GM19043 (cell line): ENCODE measurements at regions not wholly inside any gene's neighbourhood (a gene's known extent, or its start where the extent isn't known, plus 50 kb on each side); places are given as distances from the start of the nearest gene placed in this dataset.
"Not testable (repeated sequence)": the region's sequence is repeated elsewhere in the genome, so short reads cannot be mapped to it uniquely, and the experiment has no call there.

ENCODE experiments used
- ATAC-seq: cut with Tn5 transposase; IDR thresholded peaks from one replicate; pipeline ENCODE4 v1.9.1; 2021; ENCODE audit warnings: low read depth; ENCODE audit not compliant: unreplicated experiment

DNA sequence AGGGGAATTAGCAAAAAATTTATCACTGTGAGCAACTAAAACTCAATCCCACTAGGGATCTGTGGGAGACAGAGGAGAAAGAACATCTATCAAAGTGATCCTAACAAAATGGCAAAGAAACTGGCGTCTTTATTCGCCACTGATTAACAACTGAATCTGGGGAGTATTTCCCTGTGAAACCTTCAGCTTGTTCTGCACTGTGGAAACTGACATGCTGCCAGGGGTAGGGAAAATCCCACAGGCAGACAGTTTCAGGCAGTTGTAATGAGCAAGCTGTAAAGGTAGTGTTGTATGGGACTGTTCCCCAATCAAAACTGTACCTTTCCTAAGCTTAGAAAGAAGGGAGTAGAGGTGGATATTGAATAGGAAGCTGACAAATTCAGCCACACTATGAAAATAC lies 611.7 kb downstream of the VGLL3 start:
- ATAC-seq = no peak

DNA sequence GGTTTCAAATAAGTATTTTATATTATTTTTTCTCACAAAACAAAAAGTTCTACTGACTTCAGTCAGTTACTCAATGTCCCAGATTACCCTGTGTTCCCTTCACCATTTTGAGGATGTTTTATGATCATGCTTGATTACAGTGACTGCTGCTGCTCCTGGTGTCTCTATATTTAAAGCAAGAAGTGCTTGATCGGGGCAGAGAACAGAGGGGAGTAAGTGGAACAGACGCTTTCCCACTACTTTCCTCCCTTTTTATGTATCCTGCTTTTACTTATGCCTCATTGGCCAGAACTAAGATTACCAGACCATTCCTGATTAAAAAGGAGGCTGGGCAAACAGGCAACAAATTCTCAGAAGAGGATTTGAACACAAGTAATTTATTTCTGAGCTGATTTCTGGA lies 612.1 kb downstream of the VGLL3 start:
- no peak for ATAC-seq

DNA sequence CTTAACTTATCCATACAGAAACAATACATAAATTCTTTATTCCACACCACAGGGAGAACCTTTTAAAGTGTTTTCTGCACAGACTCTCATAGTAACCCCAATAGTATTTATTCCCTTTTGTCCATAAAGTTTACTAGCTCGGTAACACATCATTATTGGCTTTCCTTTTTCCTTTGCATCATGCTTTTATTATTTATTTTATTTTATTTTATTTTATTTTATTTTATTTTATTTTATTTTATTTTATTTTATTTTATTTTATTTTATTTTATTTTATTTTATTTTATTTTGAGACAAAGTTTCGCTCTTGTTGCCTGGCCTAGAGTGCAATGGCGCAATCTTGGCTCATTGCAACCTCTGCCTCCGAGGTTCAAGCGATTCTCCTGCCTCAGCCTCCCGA lies 655.4 kb downstream of the VGLL3 start:
- not testable (repeated sequence) for ATAC-seq

DNA sequence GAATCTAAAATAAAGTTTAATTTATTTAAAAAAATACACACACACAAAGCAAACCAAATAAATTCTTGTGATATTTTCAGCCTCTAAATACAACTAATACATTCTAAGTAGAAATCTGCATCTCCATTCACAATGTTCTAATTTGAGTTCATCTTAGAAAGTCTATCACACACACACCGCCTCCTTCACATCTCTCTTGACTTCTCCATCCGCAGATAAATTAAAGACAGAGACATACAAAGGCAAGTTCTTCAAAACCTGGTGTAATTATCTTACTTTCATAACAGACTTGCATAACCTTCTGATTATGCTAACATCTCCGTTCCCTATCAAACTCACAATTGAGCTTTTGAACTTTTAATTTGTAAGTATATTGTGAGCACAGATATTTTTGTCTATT lies 657.3 kb downstream of the VGLL3 start:
- ATAC-seq = no peak

DNA sequence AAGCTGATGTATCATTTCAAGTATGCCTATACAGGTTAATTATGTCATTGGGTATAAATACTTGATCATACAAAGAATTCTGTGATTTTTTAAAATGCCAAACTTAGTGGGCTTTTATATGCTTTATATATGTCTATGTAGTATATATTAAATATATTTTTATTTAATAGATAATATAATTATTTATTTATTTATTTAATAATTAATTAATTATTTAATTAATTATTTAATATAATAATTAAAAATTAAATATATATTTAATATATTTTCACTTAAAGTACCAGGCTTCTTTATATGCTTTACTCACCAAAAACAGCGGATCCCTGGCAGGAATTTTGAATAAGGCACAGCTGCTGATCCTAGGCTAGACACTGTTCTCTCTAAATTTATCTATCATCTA lies 687.0 kb downstream of the VGLL3 start:
- ATAC-seq = no peak

DNA sequence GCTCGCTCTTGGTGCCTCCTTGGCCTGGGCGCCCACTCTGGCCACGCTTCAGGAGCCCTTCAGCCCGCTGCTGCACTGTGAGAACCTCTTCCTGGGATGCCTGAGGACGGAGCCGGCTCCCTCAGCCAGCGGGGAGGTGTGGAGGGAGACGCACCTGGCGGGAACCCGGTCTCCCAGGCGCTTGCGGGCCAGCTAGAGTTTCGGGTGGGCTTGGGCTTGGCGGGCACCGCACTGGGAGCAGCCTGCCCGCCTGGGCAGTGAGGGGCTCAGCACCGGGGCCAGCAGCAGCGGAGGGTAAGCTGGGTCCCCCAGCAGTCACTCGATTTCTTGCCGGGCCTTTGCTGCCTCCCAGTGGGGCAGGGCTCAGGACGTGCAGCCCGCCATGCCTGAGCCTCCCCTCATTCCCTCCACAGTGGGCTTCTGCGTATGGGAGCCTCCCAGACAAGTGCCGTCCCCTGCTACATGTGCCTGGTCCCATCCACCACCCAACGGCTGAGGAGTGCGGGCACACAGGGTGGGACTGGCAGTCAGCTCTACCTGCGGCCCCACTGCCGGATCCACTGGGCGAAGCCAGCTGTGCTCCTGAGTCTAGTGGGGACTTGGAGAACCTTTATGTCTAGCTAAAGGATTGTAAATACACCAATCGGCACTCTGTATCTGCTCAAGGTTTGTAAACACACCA lies 708.7 kb downstream of the VGLL3 start:
- ATAC-seq = no peak

DNA sequence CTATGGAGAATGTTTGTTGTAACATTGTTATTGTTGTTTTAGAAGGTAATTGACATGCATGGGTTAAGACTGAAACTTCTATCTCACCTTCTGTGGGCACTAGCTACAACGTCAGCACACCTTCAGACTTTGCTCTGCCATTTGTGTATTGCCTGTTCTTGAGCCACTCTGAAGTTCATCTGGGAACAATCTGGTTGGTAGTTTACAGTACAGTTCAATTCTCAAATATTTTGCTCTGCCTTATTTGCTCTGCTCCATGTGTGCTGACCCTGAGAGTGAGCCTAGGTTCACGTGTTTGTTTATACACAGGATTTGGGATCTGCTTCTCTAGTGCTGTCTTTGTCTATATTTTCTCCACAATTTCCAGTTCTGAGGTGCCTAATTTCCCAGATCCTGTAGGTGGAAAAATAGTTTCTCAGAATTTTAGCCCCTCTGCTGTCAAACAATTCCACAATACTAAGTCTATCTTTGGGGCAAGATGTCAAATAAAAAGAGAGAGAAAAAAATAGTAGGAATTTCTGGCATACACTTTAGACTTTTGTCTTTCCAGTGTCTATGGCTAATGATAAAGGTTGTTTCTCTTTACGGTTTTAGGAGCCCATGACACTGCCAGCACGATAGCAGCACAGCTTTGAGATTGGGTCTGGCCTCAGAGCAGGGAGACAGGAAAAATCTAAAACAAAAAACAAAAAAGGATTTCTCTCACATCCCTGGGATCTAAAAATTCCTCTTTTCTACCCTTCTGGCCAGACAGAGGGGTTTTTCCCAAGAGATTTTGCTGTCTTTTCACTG lies 721.4 kb downstream of the VGLL3 start:
- no peak for ATAC-seq

DNA sequence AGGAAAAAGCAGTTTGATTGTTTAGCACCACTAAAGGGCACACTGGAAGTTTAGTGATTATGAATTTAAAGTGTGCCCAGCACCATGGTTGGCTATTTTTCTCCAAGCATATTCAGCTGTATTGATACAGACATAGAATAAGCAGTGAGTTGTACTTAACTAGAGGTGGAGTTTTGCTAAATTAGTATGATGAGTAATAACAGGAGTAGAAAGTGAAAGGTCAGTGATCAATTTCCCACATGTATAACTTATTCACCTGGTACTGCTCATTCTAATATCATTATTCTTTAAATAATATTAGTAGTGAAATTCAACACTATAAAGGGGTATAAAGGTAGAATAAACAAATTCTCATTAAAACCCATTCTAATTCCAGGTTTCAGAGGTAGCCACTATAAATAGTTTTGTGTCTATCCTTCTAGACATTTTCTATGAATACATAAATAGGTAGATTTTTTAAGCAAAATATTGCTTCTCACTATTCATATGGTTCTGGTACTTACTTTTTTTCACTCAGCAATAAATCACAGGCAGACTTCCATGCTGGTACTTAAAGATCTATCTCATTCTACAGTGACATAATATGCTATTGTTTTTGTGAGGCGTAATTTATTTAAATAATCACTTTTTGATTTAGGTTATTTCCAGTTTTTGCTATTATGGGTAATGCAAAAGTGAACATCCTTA lies 732.9 kb downstream of the VGLL3 start:
- peak; percentile 78 for ATAC-seq

DNA sequence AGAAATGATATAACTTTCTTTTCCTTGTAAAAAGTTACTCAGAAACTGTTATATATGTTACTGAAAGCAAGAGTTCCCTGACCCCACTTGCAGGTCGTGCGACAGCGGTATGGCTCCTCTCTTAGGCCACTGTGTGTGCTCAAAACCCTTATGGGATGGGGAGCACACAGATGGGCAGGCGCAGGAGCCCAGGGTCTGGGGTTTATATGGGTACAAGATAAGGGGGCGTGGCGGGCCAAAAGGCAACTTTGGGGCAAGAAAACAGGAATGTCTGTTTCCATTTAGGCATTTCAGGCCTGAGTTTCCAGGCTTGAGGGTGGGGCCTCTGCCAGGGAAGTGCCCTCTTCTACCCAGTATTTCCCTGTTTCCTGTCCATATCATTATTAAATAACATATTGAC lies 736.5 kb downstream of the VGLL3 start:
- no peak for ATAC-seq

DNA sequence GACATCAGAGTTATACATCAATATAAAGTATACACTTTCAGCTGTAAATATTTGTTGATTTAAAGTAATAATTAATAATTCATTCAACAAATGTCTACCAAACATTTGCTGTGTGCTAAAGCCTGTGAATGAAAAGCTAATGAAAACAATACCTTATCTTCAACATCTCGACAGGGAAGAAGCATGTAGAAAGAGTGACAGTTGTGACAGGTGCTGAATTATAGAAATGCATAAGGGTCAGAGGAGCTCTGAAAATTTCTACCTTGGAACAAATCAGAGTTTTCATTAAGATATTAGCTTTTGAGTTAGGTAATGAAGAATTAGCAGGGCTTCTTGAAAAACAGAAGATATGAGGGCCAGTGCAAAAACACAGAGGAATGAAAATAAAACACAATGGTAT lies 739.2 kb downstream of the VGLL3 start:
- no peak for ATAC-seq

DNA sequence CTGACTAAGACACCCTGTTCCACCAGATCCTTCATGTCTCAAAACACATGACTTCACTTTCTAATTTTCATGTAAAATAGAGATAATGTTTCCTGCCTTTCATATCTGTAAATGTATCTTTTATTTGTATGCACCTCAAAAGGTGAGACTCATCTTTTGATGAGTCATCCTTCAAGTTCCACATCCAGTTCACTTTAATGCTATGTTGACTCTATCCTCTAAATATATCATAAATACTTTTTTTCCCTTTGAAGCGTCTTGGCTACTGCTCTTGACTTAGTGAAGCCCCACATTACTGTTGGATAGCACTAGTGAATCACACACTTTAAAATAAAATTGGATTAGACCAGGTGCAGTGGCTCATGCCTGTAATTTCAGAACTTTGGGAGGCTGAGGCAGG lies 741.1 kb downstream of the VGLL3 start:
- ATAC-seq = no peak

DNA sequence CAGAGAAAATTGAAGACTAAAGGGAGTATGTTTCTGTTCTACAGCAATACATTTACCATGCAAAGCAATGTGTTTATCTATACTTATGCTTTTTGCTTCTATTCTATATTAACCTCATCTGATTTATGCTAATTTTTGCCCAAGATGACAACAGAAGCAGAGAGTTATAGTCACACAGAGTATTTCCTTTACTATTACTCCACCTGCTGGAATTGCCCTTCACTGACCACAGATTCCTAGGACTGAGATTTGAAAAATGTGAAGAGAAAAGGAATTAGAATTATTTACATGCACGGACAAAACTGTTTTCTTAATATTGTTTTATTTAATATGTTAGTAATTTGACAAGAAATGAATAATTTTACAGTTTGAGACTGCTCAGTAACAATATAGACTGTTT lies 745.6 kb downstream of the VGLL3 start:
- no peak for ATAC-seq

DNA sequence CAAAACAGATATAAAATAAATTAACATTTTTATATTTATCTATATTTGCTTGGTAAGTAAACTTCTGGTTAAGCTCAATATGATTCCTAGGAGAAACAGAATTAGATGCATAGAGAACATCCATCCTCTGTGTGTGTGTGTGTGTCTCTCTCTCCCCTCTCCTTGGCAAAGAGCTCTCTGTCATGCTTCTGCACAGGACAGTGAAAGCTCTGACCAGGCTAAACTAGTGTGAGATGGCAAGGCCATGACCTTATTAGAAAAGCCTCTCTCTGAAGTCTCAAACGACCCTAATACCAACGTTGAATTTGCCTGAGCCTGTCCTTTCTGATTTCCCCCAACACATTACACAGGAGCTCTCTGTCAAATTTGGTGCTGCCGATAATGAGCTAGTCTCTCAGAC lies 746.0 kb downstream of the VGLL3 start:
- ATAC-seq = no peak

DNA sequence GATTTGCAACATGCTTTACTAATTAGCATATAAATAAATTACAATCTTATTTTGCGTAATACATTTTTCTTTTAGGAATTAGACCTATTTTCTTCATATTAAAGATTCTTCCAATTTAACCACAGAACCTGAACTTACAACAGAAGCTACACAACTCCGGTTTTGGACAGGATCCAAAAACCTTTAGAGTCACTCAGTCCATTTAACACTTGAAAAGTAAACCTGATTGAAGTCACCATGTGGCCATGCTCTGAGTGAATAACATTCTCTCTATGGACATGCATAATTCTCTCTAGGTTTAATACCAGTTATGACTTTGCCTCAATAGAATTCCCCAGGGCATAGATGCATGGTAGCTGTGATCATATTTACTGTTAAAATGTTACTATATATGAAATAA lies 751.0 kb downstream of the VGLL3 start:
- ATAC-seq = no peak

DNA sequence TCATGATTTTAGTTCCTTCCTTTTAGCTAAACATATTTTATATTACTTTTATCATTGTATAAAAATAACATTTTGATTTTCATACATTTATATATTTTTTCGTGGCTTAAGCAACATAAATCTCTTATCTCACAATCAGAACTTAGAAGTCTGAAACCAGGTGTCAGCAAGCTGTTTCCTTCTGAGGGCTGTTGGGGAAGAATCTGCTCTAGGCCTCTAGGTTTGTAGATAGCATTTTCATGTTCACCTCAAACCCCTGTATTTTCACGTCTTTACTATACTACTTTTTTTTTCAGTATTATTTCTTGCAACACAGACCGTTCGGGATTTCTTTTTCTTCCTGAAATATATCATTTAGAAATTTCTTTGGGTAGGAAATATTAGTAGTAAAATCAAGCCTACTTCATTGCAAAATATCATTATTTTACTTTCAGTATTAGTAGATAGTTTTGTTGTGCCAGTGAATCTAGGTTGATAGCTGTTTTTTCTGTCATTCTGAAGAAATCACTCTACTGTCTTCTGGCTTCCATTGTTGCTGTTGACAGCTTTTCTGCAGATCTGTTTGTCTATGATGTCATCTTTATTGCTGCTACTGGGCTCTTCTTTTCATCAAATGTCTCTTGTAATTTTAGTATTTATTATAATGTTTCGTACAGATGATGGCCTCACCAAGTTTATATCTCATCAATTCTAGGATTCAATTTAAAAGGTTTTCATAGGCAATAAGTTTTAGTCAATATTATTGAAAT lies 756.3 kb downstream of the VGLL3 start:
- no peak for ATAC-seq

DNA sequence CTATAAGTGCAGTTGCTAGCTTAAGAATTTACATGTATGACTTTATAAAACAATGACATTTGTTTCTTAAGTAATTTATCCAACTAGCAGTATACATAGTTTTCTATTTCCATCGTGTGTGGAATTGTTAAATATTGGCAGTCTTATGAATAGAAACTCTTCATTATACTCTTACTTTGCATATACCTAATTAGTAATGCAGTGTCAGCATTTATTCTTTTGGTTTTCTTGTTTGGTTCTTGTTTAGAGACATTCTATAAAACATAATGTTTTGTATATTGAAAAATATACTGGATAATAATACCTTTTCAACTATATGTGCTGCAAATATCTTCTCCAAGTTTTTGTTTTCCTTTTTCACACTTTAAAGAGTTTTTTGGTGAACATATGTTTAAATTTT lies 760.2 kb downstream of the VGLL3 start:
- no peak for ATAC-seq

DNA sequence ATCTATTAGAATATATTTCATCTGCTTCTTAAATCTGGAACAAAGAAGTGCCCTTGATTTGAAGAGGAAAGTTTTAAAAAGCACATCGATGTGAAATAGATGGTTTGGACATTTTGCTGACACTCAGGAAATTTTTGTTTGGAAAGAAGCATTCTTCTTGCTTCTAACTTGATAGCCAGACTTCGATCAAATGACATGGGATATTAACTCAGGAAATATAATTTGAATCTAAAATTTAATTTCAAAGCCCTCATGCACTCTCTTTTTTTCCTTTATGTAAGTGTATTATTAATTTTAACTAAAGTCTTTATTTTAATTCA lies 761.2 kb downstream of the VGLL3 start:
- no peak for ATAC-seq

DNA sequence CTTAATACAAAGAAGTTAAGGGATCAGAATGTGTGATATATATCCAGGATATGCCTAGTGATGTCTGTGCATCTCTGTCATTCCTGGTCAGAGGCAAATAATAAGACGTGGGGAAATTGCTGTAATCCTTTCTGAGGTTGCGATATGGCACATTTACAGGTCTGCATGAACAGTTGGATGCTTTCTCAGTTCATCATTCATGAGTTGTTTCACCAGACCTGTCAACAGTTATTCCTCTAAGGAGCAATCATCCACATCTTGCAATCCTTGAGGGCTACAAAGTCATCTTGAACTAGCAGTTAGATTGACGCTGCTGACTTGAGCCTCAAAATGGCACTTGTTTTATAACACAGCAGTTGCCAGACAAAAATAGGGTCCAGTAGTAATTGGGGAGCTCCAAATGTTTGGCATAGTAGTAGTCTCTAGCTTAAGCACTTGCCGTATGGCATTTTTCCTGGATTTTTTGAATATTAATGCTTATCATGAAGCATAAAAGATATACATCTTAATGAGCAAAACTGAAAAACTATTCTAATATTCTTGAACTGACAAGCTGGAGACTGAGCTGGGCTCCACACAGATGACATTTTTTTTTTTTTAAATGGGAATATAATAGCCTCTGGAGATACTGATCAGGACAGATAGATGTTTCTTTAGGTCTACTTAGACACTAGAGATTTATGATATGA lies 761.7 kb downstream of the VGLL3 start:
- no peak for ATAC-seq

DNA sequence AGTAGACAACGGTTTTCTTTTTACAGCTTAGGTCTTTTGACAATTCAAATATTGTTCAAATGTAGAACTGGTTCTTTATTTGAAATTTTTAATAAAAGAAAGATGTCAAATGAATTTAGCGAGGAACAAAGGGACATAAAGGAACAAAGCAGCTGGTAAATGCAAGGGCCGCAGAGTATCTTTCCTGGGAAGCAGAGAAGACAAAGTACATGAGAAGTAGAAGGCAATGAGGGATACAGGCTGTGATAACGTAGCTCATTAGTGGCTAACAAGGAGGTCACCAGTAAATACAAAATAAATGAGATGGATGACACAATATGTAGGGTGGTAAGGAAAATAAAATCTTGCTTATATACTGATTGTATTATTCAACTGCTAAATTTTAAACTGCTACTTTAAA lies 762.8 kb downstream of the VGLL3 start:
- no peak for ATAC-seq

DNA sequence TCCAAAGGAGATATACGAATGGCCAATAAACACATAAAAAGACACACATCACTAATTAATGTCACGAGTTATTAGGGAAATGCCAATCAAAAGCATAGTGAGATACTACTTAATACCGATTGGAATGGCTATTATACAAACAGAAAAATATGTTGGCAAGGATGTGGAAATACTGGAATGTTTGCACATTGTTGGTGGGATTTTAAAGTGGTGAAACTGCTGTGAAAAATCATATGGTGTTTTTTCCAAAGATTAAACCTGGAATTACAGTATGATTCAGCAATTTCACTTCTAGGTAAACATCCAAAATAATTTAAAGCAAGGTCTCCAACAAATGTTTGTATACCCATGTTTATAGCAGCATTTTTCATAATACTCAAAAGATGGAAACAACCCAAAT lies 765.5 kb downstream of the VGLL3 start:
- ATAC-seq = no peak

DNA sequence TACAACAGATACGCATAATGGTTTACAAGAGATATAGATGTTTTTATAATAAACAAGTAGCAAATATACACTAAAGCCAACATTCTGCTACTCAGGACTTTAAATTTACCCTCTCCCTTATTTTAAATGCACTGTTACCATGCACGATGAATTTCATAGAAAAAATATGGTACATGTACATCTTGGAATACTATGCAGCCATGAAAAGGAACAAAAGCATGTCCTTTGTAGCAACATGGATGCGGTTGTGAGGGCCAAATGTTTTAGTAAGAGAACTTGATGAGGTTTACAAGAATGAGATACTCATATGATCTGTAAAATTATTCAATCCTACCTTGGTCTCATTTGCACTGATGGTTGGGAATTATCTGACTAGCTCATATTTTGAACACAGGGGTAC lies 769.3 kb downstream of the VGLL3 start:
- no peak for ATAC-seq
